HK-2 (cell line): ENCODE measurements at regions not wholly inside any gene's neighbourhood (a gene's known extent, or its start where the extent isn't known, plus 50 kb on each side); places are given as distances from the start of the nearest gene placed in this dataset.

ENCODE experiments used
- DNase-seq: peaks from one replicate; pipeline ENCODE4 v3.0.0-alpha.2; 2018; ENCODE audit not compliant: unreplicated experiment

- DNase-seq: no peak
Measured at GRCh38 chr4:38560768-38561558, 103.0 kb upstream of the KLF3 start.

- no peak for DNase-seq
Measured at GRCh38 chr4:38562751-38563198, 101.2 kb upstream of the KLF3 start.

GRCh38 chr4:38563707-38564495 is 100.1 kb upstream of the KLF3 start:
- DNase-seq: no peak

- DNase-seq: no peak
Measured at GRCh38 chr4:38565271-38566199, 98.5 kb upstream of the KLF3 start.

- DNase-seq: no peak
Measured at GRCh38 chr4:38566806-38567398, 97.1 kb upstream of the KLF3 start.

- DNase-seq: no peak
Measured at GRCh38 chr4:38567457-38567856, 96.5 kb upstream of the KLF3 start.

GRCh38 chr4:38568768-38569167 is 95.2 kb upstream of the KLF3 start:
- no peak for DNase-seq

GRCh38 chr4:38570647-38571276 is 93.2 kb upstream of the KLF3 start:
- DNase-seq: no peak

- no peak for DNase-seq
Measured at GRCh38 chr4:38572793-38573192, 91.2 kb upstream of the KLF3 start.

- DNase-seq: no peak
Measured at GRCh38 chr4:38574559-38575333, 89.3 kb upstream of the KLF3 start.

- DNase-seq: no peak
Measured at GRCh38 chr4:38576767-38577166, 87.2 kb upstream of the KLF3 start.

GRCh38 chr4:38577462-38577861 is 86.5 kb upstream of the KLF3 start:
- DNase-seq: no peak

GRCh38 chr4:38581426-38582106 is 82.4 kb upstream of the KLF3 start:
- DNase-seq: no peak

- DNase-seq: no peak
Measured at GRCh38 chr4:38582445-38582844, 81.6 kb upstream of the KLF3 start.

GRCh38 chr4:38582889-38583470 is 81.0 kb upstream of the KLF3 start:
- DNase-seq: no peak

- no peak for DNase-seq
Measured at GRCh38 chr4:38585871-38586270, 78.1 kb upstream of the KLF3 start.

GRCh38 chr4:38587106-38587505 is 76.9 kb upstream of the KLF3 start:
- no peak for DNase-seq

GRCh38 chr4:38590046-38590445 is 74.0 kb upstream of the KLF3 start:
- no peak for DNase-seq

- no peak for DNase-seq
Measured at GRCh38 chr4:38591617-38592337, 72.2 kb upstream of the KLF3 start.
